ENCODE measurements at regions not wholly inside any gene's neighbourhood (a gene's known extent, or its start where the extent isn't known, plus 50 kb on each side); places are given as distances from the start of the nearest gene placed in this dataset.

- BruUV-seq (replicated peaks): no TSS peak
- Histone ChIP-seq H3K79me2 (ENCODE audit: insufficient read depth, low read length) (no peaks in the 10 kb centered on the region), H3K9ac (ENCODE audit: low read length) (no peak overlapping the region), H3K9me2 (ENCODE audit: insufficient read depth) (no peaks in the 10 kb centered on the region), H3K4me2 (ENCODE audit: low read length) (no peak overlapping the region), H3K27ac (ENCODE audit: low read depth, low read length) (no peak overlapping the region), H3K9me3 (ENCODE audit: control insufficient read depth in 1 of 2, insufficient read depth in 1 of 2, low read depth in 1 of 2, low read length in 2 of 2) (no peaks in the 10 kb centered on the region), H2AFZ (ENCODE audit: low read depth, low read length, poor library complexity, severe bottlenecking) (no peak overlapping the region), H4K20me1 (ENCODE audit: insufficient read depth) (no peaks in the 10 kb centered on the region), H3K4me1 (ENCODE audit: control insufficient read depth in 1 of 2, insufficient read depth in 2 of 2, low read length in 2 of 2) (no peaks in the 10 kb centered on the region), H3K27me3 (ENCODE audit: insufficient read depth, low read length) (peaks cover 16% of the 10 kb centered on the region; the same call in 1 of the 2 replicates), H3K36me3 (ENCODE audit: control insufficient read depth in 1 of 2, insufficient read depth in 2 of 2, low read length in 2 of 2) (no peaks in the 10 kb centered on the region), H3K4me3 (replicated peaks in 1 of 2; ENCODE audit: low read depth in 1 of 2, low read length in 2 of 2) (no peak overlapping the region)
- intact Hi-C loops (cut with micrococcal nuclease): no loop called here
- no peak for TF ChIP-seq EZH2 (IDR thresholded peaks at IDR 0.05)
- no peak for TF ChIP-seq ZFX (IDR thresholded peaks at IDR 0.05)
- no peak for TF ChIP-seq SP1 (IDR thresholded peaks at IDR 0.05; ENCODE audit: low read depth)
- no peak for TF ChIP-seq CTCF (IDR thresholded peaks at IDR 0.05 in 2 of 3, conservative IDR thresholded peaks at IDR 0.05 in 1 of 3; ENCODE audit: borderline replicate concordance in 1 of 3, insufficient read depth in 1 of 3, low read depth in 2 of 3, low read length in 2 of 3)
- no peak for TF ChIP-seq JUND (IDR thresholded peaks at IDR 0.05)
- DNase-seq (ENCODE audit: low read depth, low spot score): no peak
- ChIA-PET POLR2A (no interaction called here), RAD21 (ENCODE audit: low non-redundant PET in 1 of 2, low total read pairs in 2 of 2, uncharacterized antibody in 2 of 2, unreplicated experiment in 2 of 2) (no interaction called here), CTCF (no interaction called here)
- ATAC-seq: no peak
Measured at GRCh38 chr13:112248862-112249592, 127.1 kb upstream of the SPACA7 start.
